ENCODE measurements at regions not wholly inside any gene's neighbourhood (a gene's known extent, or its start where the extent isn't known, plus 50 kb on each side); places are given as distances from the start of the nearest gene placed in this dataset.

GRCh38 chr12:18139989-18140596, 50.1 kb upstream of the RERGL start:
- TF ChIP-seq CTCF (IDR thresholded peaks at IDR 0.05) (peak; percentile 83), ZFX (IDR thresholded peaks at IDR 0.05; ENCODE audit: borderline replicate concordance) (no peak)
